Limb (tissue), 2 donors: ENCODE measurements at regions not wholly inside any gene's neighbourhood (a gene's known extent, or its start where the extent isn't known, plus 50 kb on each side); places are given as distances from the start of the nearest gene placed in this dataset.

ENCODE experiments used
- DNase-seq, 2 donors: peaks; one replicate each; pipeline ENCODE4 v3.0.0-alpha.2; 2016; ENCODE audit errors: extremely low spot score in 2 of 2

DNA sequence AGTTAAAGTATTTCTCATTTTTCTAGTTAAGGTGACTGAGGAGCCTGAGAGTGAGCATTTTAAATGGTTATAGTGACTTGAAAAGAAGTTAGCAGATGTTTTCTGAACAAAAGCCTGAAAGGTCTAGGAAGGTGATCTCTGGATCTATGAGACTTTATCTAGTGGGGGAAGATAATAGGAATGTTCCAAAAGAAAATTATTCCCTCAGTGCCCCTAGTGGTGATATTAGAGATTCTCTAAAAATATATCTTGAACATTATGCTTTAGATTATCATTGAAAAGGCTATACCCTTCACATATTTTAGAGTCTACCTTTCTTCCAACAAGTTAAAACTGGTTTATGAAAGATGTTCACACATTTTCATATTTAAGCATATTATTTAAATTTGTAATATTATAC is 69.0 kb upstream of the SPANXN1 start:
- DNase-seq = no peak

DNA sequence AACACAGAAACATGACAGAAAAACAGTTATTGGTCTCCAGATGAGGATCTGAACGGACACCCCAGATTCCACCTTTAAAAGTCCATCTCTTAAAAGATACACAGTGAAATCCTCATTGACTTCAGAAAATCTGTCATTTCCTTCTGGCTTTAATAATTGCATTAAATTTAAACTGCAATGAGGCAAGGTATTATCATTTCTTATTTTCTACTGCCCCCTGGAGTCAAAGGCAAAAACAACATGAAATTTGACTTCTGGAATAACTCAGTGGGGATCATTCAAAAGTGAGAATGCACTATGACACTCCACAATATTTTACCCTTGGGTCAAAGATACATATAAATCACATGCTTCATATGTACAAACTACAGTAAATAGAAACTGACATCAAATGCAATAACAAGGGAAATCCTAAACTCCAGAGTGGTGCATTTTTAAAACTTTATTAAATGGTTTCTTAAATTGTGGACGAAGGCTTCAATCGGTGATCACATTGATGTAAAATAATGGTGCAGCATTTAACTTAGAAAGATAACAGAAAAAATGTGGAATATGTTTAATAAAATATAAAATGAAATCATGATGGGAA is 56.4 kb upstream of the SPANXN1 start:
- peak in 1 of 2 donors; percentile 1 for DNase-seq
